ENCODE measurements at regions not wholly inside any gene's neighbourhood (a gene's known extent, or its start where the extent isn't known, plus 50 kb on each side); places are given as distances from the start of the nearest gene placed in this dataset.

- DNase-seq, result no peak
Measured at GRCh38 chr11:42205518-42205917, 746.1 kb upstream of the LRRC4C start.

- no peak for DNase-seq
Measured at GRCh38 chr11:42225664-42226063, 766.2 kb upstream of the LRRC4C start.

- no peak for DNase-seq
Measured at GRCh38 chr11:42232673-42233072, 773.2 kb upstream of the LRRC4C start.

GRCh38 chr11:42234451-42234951, 775.0 kb upstream of the LRRC4C start:
- no peak for DNase-seq

- DNase-seq, result no peak
Measured at GRCh38 chr11:42237701-42238235, 778.3 kb upstream of the LRRC4C start.

GRCh38 chr11:42239188-42239587, 779.7 kb upstream of the LRRC4C start:
- no peak for DNase-seq

GRCh38 chr11:42243385-42243784, 783.9 kb upstream of the LRRC4C start:
- no peak for DNase-seq

- no peak for DNase-seq
Measured at GRCh38 chr11:42244376-42244775, 784.9 kb upstream of the LRRC4C start.

GRCh38 chr11:42249401-42249800, 789.9 kb upstream of the LRRC4C start:
- DNase-seq, result no peak

- DNase-seq, result no peak
Measured at GRCh38 chr11:42249956-42250355, 790.5 kb upstream of the LRRC4C start.

- DNase-seq, result no peak
Measured at GRCh38 chr11:42251984-42252383, 792.5 kb upstream of the LRRC4C start.

GRCh38 chr11:42253156-42253555, 793.7 kb upstream of the LRRC4C start:
- DNase-seq, result peak in 2 of 3 donors; percentile 3 to 25

- no peak for DNase-seq
Measured at GRCh38 chr11:42255906-42256305, 796.5 kb upstream of the LRRC4C start.

- no peak for DNase-seq
Measured at GRCh38 chr11:42257534-42257933, 798.1 kb upstream of the LRRC4C start.

GRCh38 chr11:42265072-42265471, 805.6 kb upstream of the LRRC4C start:
- DNase-seq, result no peak

- DNase-seq, result no peak
Measured at GRCh38 chr11:42271306-42271705, 811.9 kb upstream of the LRRC4C start.

GRCh38 chr11:42273977-42274376, 814.5 kb upstream of the LRRC4C start:
- DNase-seq, result no peak

GRCh38 chr11:42296910-42297309, 837.5 kb upstream of the LRRC4C start:
- no peak for DNase-seq

- DNase-seq, result no peak
Measured at GRCh38 chr11:42299780-42300179, 840.3 kb upstream of the LRRC4C start.

- no peak for DNase-seq
Measured at GRCh38 chr11:42301777-42302176, 842.3 kb upstream of the LRRC4C start.

- DNase-seq, result no peak
Measured at GRCh38 chr11:42311514-42311913, 852.1 kb upstream of the LRRC4C start.

GRCh38 chr11:42311944-42312343, 852.5 kb upstream of the LRRC4C start:
- no peak for DNase-seq

- DNase-seq, result no peak
Measured at GRCh38 chr11:42315267-42315666, 855.8 kb upstream of the LRRC4C start.

- no peak for DNase-seq
Measured at GRCh38 chr11:42315846-42316245, 856.4 kb upstream of the LRRC4C start.

GRCh38 chr11:42319921-42320320, 860.5 kb upstream of the LRRC4C start:
- no peak for DNase-seq

Measured in suppressor macrophage treated with lipopolysaccharide for 1 hour (primary cell).